ENCODE measurements at regions not wholly inside any gene's neighbourhood (a gene's known extent, or its start where the extent isn't known, plus 50 kb on each side); places are given as distances from the start of the nearest gene placed in this dataset.

- no peak for TF ChIP-seq CTCF (IDR thresholded peaks at IDR 0.05)
- TF ChIP-seq POLR2AphosphoS5 (IDR thresholded peaks at IDR 0.05): no peak
These were observed 1748.4 kb upstream of the CELF4 start for GRCh38 chr18:39313992-39314391.
